ENCODE measurements at regions not wholly inside any gene's neighbourhood (a gene's known extent, or its start where the extent isn't known, plus 50 kb on each side); places are given as distances from the start of the nearest gene placed in this dataset.
A peak's percentile ranks its signal among the peaks of the same experiment; 100 is the strongest.

DNA sequence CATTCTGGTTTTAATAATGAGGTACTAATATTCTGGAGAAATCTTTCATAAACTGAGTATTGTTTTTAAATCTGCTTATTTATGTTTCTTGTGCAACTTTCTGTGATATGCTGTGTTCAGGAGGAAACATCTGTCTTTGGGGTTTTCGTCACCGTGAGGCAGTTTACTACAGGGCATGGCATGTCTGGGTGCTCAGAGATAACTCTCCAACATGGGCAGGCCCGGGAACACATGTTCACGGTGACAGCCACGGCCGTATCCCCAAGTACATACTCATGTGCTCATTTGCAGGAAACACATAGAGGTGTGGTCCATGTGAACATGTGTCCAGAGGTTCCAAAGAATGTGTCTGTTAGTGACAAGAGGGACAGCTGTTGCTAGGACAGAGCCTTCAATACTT, 62.1 kb upstream of the CNKSR3 start:
- DNase-seq (ENCODE audit: low read depth) = no peak
- H3K4me3 ChIP-seq (ENCODE audit: control insufficient read depth, low read depth, low read length) = no peak overlapping the region
- TF ChIP-seq, protein P1, sequence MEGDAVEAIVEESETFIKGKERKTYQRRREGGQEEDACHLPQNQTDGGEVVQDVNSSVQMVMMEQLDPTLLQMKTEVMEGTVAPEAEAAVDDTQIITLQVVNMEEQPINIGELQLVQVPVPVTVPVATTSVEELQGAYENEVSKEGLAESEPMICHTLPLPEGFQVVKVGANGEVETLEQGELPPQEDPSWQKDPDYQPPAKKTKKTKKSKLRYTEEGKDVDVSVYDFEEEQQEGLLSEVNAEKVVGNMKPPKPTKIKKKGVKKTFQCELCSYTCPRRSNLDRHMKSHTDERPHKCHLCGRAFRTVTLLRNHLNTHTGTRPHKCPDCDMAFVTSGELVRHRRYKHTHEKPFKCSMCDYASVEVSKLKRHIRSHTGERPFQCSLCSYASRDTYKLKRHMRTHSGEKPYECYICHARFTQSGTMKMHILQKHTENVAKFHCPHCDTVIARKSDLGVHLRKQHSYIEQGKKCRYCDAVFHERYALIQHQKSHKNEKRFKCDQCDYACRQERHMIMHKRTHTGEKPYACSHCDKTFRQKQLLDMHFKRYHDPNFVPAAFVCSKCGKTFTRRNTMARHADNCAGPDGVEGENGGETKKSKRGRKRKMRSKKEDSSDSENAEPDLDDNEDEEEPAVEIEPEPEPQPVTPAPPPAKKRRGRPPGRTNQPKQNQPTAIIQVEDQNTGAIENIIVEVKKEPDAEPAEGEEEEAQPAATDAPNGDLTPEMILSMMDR (conservative IDR thresholded peaks at IDR 0.05; ENCODE audit: control insufficient read depth, insufficient read depth, low read depth, low read length) = no peak

DNA sequence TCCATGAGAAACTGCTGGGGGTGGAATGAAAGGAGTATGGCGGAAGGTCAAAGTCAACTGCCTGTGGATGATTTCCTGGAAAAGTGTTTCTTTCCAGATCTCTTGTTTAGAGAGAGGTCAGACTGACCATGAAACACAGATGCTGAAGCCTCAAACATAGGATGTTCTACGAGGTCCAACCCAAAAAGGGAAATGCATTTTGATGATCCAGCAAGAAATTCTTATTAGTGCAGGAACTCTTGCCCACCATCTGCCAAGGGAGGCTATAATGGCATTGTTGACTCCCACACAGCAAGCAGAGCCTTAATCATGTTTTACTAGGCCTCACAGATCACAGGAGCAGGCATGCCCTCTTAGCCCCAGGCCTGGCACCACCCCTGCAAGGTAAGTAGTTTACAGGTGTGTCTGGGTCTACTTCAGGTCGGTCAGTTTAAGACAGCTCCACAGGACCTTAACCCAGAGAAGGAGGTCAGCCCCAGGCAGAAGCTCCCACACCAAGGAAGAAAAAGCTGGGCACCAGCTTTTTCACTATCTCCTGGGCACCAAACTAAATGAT, 67.6 kb upstream of the CNKSR3 start:
- DNase-seq (ENCODE audit: low read depth) = no peak
- H3K4me3 ChIP-seq (ENCODE audit: control insufficient read depth, low read depth, low read length) = no peak overlapping the region
- TF ChIP-seq, protein P1 (conservative IDR thresholded peaks at IDR 0.05; ENCODE audit: control insufficient read depth, insufficient read depth, low read depth, low read length) = no peak

DNA sequence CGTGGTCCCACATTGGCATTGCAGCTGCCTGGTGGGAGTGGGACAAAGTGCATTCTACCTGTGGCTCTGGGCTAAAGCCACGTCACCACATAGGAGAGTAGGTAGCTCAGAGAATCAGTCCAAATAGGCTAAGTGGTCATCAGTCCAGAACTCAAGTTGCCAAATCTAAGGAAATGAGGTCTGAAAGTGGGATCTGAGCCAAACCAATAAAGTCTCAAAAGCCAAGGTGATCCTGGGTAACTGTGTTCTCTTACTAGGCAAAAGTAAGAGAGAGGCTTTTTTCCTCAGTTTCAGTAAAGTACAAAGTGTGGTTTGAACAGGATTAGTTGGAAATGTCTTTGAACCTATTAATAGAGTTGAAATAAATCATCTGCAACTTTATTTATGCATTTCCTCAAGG, 68.6 kb upstream of the CNKSR3 start:
- TF ChIP-seq, protein P1 (conservative IDR thresholded peaks at IDR 0.05; ENCODE audit: control insufficient read depth, insufficient read depth, low read depth, low read length) = no peak
- peak; percentile 43 for DNase-seq (ENCODE audit: low read depth)
- no peak overlapping the region for H3K4me3 ChIP-seq (ENCODE audit: control insufficient read depth, low read depth, low read length)

DNA sequence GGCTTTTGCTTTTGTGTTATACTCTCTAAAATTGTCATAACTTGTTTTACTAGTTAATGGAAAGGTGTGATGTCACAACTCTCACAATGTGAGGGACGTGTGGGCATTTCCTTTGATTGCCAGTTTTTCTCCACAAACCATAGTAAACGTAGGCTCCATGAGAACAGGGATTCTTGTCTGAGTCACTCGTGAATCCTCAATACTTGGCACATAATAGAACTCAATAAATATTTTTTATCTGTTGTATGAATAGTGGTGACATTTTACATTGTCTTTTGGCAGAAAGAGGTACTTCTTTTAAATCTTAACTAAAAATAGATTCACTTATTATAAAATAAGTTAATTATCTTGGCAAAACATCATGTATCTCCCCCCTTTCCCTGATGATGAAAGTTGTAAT, 69.0 kb upstream of the CNKSR3 start:
- TF ChIP-seq, protein P1 (conservative IDR thresholded peaks at IDR 0.05; ENCODE audit: control insufficient read depth, insufficient read depth, low read depth, low read length) = no peak
- DNase-seq (ENCODE audit: low read depth) = peak; percentile 60
- no peak overlapping the region for H3K4me3 ChIP-seq (ENCODE audit: control insufficient read depth, low read depth, low read length)

DNA sequence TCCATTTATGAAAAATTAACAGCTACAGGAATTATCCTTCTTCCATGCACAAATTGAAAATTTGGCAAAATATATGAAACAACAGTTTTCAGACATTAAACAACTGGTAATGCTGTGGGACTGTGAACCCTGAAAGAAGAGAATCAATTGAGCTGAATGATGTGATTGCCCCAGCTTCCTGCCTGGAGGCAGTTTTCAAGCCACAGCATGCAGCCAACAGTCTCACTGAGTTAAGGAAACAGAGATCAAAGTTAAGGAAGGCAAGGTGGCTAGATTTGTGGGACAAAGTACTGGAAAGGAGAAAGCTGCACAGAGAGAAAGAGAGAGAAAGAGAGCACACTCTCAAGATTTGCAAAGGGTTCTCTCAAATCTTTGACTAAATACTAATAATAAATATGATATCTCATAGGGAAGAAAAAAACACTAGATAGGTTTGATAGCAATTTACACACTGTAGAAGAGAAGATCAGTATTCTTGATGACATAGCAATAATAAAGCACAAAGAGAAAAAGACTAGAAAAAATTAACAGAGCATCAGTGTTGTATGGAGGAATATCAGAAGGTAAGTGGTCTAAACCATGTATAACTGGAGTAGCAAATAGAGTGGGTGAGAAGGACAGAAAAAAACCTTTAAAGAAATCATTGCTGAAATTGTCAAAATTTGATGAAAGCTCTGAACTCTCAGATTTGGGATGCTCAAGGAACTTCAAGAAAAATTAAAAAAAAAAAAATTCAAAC, 70.1 kb upstream of the CNKSR3 start:
- DNase-seq (ENCODE audit: low read depth) = no peak
- H3K4me3 ChIP-seq (ENCODE audit: control insufficient read depth, low read depth, low read length) = no peak overlapping the region
- TF ChIP-seq, protein P1 (conservative IDR thresholded peaks at IDR 0.05; ENCODE audit: control insufficient read depth, insufficient read depth, low read depth, low read length) = no peak

DNA sequence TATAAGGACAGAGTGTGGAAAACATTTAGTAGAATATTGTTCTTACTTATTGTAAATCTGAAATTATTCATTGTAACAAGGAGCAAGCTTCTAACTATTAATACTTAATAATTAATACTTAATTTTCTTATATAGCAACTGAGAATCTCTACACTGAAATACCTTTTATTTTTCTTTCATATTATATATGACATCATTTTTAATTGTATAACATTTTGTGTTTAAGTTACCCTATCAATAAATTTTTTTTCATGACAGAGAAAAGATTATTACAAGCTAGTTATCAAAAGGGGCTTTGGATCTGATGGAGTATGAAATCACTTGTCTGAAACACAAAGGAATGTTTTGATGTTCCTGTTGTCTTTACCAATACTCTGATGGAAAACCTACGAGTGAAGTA, 72.2 kb upstream of the CNKSR3 start:
- DNase-seq (ENCODE audit: low read depth) = no peak
- TF ChIP-seq, protein P1 (conservative IDR thresholded peaks at IDR 0.05; ENCODE audit: control insufficient read depth, insufficient read depth, low read depth, low read length) = no peak
- no peak overlapping the region for H3K4me3 ChIP-seq (ENCODE audit: control insufficient read depth, low read depth, low read length)
